Glutamatergic neuron (in vitro differentiated cells): ENCODE measurements at regions not wholly inside any gene's neighbourhood (a gene's known extent, or its start where the extent isn't known, plus 50 kb on each side); places are given as distances from the start of the nearest gene placed in this dataset.

Source experiments
- DNase-seq: peaks from one replicate; pipeline ENCODE4 v3.0.0; 2022
- H3K27ac Mint-ChIP-seq: one replicate; pipeline ENCODE4 v1.8.0; 2020; ENCODE audit warnings: mild to moderate bottlenecking, mixed read lengths, inconsistent platforms; ENCODE audit not compliant: unreplicated experiment
- H3K27me3 Mint-ChIP-seq: one replicate; pipeline ENCODE4 v1.8.0; 2020; ENCODE audit warnings: mild to moderate bottlenecking, moderate library complexity, mixed read lengths, inconsistent platforms; ENCODE audit not compliant: unreplicated experiment
- H3K36me3 Mint-ChIP-seq: one replicate; pipeline ENCODE4 v1.8.0; 2020; ENCODE audit warnings: mild to moderate bottlenecking, mixed read lengths, inconsistent platforms; ENCODE audit not compliant: unreplicated experiment
- H3K4me1 Mint-ChIP-seq: one replicate; pipeline ENCODE4 v1.8.0; 2020; ENCODE audit warnings: mild to moderate bottlenecking, low read depth, mixed read lengths, inconsistent platforms; ENCODE audit not compliant: unreplicated experiment
- H3K4me3 Mint-ChIP-seq: one replicate; pipeline ENCODE4 v1.8.0; 2020; ENCODE audit warnings: mild to moderate bottlenecking, mixed read lengths, inconsistent platforms; ENCODE audit not compliant: unreplicated experiment
- H3K9me3 Mint-ChIP-seq: one replicate; pipeline ENCODE4 v1.8.0; 2020; ENCODE audit warnings: mild to moderate bottlenecking, moderate library complexity, mixed read lengths, inconsistent platforms; ENCODE audit not compliant: unreplicated experiment
- TF ChIP-seq, protein P1 (sequence below): fragments of 200-600 bp; sonication (generic); IDR thresholded peaks from one replicate; pipeline ENCODE4 v1.5.0; 2021; ENCODE audit not compliant: partially characterized antibody, unreplicated experiment

DNA sequence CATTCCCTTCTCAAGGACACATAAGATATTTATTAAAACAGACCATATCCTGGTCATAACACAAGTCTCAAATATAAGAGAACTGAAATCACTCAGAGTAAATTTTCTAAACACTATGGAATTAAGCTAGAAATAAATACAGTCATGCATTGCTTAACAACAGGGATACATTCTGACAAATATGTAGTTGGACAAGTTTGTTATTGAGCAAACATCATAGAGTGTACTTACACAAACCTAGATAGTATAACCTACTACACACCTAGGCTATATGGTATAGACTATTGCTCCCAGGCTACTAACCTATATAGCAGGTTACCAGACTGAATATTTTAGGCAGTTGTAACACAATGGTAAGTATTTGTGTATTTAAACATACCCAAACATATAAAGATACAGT, 104.0 kb downstream of the MIS18A start:
- no peak for DNase-seq
- Mint-ChIP-seq H3K4me3 (no peak overlapping the region), H3K4me1 (no peaks in the 10 kb centered on the region), H3K27ac (no peak overlapping the region), H3K27me3 (no peaks in the 10 kb centered on the region), H3K9me3 (no peaks in the 10 kb centered on the region), H3K36me3 (no peaks in the 10 kb centered on the region)
- TF ChIP-seq, protein P1, sequence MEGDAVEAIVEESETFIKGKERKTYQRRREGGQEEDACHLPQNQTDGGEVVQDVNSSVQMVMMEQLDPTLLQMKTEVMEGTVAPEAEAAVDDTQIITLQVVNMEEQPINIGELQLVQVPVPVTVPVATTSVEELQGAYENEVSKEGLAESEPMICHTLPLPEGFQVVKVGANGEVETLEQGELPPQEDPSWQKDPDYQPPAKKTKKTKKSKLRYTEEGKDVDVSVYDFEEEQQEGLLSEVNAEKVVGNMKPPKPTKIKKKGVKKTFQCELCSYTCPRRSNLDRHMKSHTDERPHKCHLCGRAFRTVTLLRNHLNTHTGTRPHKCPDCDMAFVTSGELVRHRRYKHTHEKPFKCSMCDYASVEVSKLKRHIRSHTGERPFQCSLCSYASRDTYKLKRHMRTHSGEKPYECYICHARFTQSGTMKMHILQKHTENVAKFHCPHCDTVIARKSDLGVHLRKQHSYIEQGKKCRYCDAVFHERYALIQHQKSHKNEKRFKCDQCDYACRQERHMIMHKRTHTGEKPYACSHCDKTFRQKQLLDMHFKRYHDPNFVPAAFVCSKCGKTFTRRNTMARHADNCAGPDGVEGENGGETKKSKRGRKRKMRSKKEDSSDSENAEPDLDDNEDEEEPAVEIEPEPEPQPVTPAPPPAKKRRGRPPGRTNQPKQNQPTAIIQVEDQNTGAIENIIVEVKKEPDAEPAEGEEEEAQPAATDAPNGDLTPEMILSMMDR: no peak

DNA sequence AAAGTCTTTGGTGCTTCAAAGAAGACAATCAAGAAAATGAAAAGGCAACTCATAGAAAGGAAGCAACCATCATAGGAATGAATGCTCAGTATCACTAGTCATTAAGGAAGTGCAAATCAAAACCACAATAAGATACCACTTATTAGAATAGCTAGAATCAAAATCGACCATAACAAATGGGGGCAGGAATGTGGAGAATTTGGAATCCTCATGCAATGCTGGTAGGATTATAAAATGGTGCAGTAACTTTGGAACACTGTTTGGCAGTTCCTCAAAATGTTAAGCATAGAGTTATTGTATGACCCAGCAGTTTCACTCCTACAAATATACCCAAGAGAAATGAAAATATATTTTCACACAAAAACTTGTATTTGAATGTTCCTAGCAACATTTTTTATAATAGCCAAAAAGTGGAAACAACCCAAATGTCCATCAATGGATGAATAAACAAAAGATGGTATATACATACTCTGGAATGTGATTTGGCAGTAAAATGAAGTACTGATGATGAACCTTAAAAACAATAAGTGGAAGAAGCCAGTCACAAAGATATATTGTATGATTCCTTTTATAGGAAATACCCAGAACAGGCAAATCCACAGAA, 105.6 kb downstream of the MIS18A start:
- TF ChIP-seq, protein P1: no peak
- no peak for DNase-seq
- Mint-ChIP-seq H3K9me3 (no peaks in the 10 kb centered on the region), H3K4me3 (no peak overlapping the region), H3K27ac (no peak overlapping the region), H3K4me1 (no peaks in the 10 kb centered on the region), H3K36me3 (no peaks in the 10 kb centered on the region), H3K27me3 (no peaks in the 10 kb centered on the region)

DNA sequence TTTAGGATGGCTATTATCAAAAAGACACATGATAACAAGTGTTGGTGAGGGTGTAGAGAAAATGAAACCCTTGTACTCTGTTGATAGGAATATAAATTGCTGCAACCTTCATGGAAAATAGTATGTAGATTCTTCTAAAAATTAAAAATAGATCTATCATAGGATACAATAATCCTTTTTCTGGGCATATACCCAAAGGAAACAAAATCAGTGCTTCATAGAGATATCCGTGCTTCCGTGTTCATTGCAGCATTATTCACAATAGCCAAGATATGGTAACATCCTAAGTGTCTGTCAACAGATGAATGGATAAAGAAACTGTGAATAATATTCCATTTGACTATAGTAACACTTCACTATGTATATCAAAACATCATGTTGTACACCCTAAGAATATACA, 106.7 kb downstream of the MIS18A start:
- TF ChIP-seq, protein P1: no peak
- no peaks in the 10 kb centered on the region for H3K27me3 Mint-ChIP-seq
- H3K4me3 Mint-ChIP-seq: no peak overlapping the region
- H3K36me3 Mint-ChIP-seq: no peaks in the 10 kb centered on the region
- no peak overlapping the region for H3K27ac Mint-ChIP-seq
- H3K9me3 Mint-ChIP-seq: no peaks in the 10 kb centered on the region
- DNase-seq: no peak
- H3K4me1 Mint-ChIP-seq: no peaks in the 10 kb centered on the region

DNA sequence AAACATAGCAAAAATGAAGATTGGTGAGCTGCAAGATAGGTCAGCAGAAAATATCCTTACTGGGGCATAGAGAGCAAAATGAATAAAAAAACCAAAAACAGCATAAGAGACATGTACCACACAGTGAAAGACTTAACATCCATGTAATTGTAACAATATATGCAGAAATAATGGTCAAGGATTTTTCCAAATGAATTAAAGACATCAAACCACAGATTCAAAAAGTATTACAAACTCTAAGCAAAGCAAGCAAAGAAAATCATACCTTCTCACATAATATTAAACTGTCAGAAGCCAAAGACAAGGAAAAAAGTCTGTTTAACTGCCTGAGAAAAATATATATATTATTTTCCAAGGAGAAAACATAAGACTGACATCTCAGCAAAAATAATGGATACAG, 111.3 kb downstream of the MIS18A start:
- Mint-ChIP-seq H3K9me3 (no peaks in the 10 kb centered on the region), H3K4me3 (no peak overlapping the region), H3K27ac (no peak overlapping the region), H3K27me3 (no peaks in the 10 kb centered on the region), H3K36me3 (peaks cover 6% of the 10 kb centered on the region), H3K4me1 (no peaks in the 10 kb centered on the region)
- TF ChIP-seq, protein P1: no peak
- no peak for DNase-seq

DNA sequence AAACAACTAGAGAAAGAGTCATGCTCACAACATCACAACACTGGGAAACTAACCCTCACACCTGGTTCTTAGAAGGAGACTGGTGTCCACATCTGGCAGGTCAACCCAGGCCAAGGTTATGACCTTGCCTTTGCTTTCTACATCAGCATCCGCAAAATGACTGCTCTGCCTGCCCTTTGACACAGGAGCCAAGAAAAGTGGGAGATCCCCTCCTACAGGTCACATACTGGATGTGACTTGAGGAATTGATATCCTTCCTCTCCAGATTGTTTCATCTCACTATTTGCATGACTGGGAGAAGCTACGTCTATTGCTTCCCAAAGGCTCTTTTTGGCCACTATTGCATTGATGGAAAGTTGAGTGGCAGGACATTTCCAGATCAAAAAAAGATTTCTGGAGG, 115.5 kb downstream of the MIS18A start:
- Mint-ChIP-seq H3K4me1 (no peaks in the 10 kb centered on the region), H3K36me3 (peaks cover 6% of the 10 kb centered on the region), H3K27me3 (no peaks in the 10 kb centered on the region), H3K4me3 (no peak overlapping the region), H3K9me3 (no peaks in the 10 kb centered on the region), H3K27ac (no peak overlapping the region)
- TF ChIP-seq, protein P1: no peak
- DNase-seq: no peak
